Stimulated activated naive B cell treated with anti-CD40 and anti-IgM and Interleukin-4, amounts not matched to agents 10 μg/mL and 1 μg/mL and 100 μg/mL, for 72 hours (primary cell): ENCODE measurements at regions not wholly inside any gene's neighbourhood (a gene's known extent, or its start where the extent isn't known, plus 50 kb on each side); places are given as distances from the start of the nearest gene placed in this dataset.

Experiments used
- ATAC-seq, 2 donors: fragments of 150-1000 bp; cut with Tn5 transposase; replicated peaks; 2 replicates each; pipeline ENCODE4 v1.10.0; 2021; ENCODE audit warnings: moderate library complexity in 1 of 2
- DNase-seq: peaks from one replicate; pipeline ENCODE4 v3.0.0; 2021
- H3K27ac Mint-ChIP-seq: one replicate; pipeline ENCODE4 v1.8.0; 2022; ENCODE audit warnings: mild to moderate bottlenecking, mixed read lengths
- H3K27me3 Mint-ChIP-seq, 2 donors: one replicate each; pipeline ENCODE4 v1.8.0; 2022; ENCODE audit warnings: mixed read lengths in 2 of 2
- H3K36me3 Mint-ChIP-seq, 2 donors: one replicate each; pipeline ENCODE4 v1.8.0; 2022; ENCODE audit warnings: mixed read lengths in 2 of 2, mild to moderate bottlenecking in 1 of 2
- H3K4me1 Mint-ChIP-seq, 2 donors: one replicate each; pipeline ENCODE4 v1.8.0; 2022; ENCODE audit warnings: mixed read lengths in 2 of 2, mild to moderate bottlenecking in 1 of 2
- H3K4me3 Mint-ChIP-seq, 2 donors: one replicate each; pipeline ENCODE4 v1.8.0; 2022; ENCODE audit warnings: mild to moderate bottlenecking in 2 of 2, mixed read lengths in 2 of 2, moderate library complexity in 1 of 2
- H3K9me3 Mint-ChIP-seq, 2 donors: one replicate each; pipeline ENCODE4 v1.8.0; 2022; ENCODE audit warnings: mixed read lengths in 2 of 2, mild to moderate bottlenecking in 1 of 2

GRCh38 chr1:21361506-21361905, 71.2 kb upstream of the ECE1 start:
- Mint-ChIP-seq H3K27ac (no peak overlapping the region), H3K27me3 (no peaks in the 10 kb centered on the region), H3K4me1 (peaks cover 12 to 19% of the 10 kb centered on the region in 2 donors), H3K9me3 (no peaks in the 10 kb centered on the region), H3K36me3 (no peaks in the 10 kb centered on the region), H3K4me3 (no peak overlapping the region)
- DNase-seq (no peak), ATAC-seq (no peak)

- no peak for DNase-seq
- Mint-ChIP-seq H3K27ac (no peak overlapping the region), H3K4me1 (peaks cover 4 to 5% of the 10 kb centered on the region in 2 donors)
Measured at GRCh38 chr1:21357161-21357560, 66.9 kb upstream of the ECE1 start.

GRCh38 chr1:21355956-21356355, 65.7 kb upstream of the ECE1 start:
- no peak overlapping the region for H3K27ac Mint-ChIP-seq
- H3K9me3 Mint-ChIP-seq = no peaks in the 10 kb centered on the region
- no peaks in the 10 kb centered on the region for H3K36me3 Mint-ChIP-seq
- H3K4me3 Mint-ChIP-seq = no peak overlapping the region
- ATAC-seq (no peak), DNase-seq (no peak)
- H3K27me3 Mint-ChIP-seq = no peaks in the 10 kb centered on the region
- peaks cover under 1 to 4% of the 10 kb centered on the region in 2 donors for H3K4me1 Mint-ChIP-seq

More at GRCh38 chr1:21357161-21357560, 66.9 kb upstream of the ECE1 start:
- Mint-ChIP-seq H3K4me3 (no peak overlapping the region), H3K27me3 (no peaks in the 10 kb centered on the region), H3K36me3 (no peaks in the 10 kb centered on the region), H3K9me3 (no peaks in the 10 kb centered on the region)
- no peak for ATAC-seq

- no peaks in the 10 kb centered on the region for H3K36me3 Mint-ChIP-seq
- no peak for ATAC-seq
- H3K27ac Mint-ChIP-seq = no peak overlapping the region
- no peaks in the 10 kb centered on the region for H3K9me3 Mint-ChIP-seq
- DNase-seq = no peak
- no peak overlapping the region for H3K4me3 Mint-ChIP-seq
- peaks cover 0 to 4% of the 10 kb centered on the region in 2 donors for H3K4me1 Mint-ChIP-seq
- H3K27me3 Mint-ChIP-seq = no peaks in the 10 kb centered on the region
Measured at GRCh38 chr1:21352586-21352985, 62.3 kb upstream of the ECE1 start.

GRCh38 chr1:21351901-21352300, 61.6 kb upstream of the ECE1 start:
- no peaks in the 10 kb centered on the region for H3K36me3 Mint-ChIP-seq
- H3K4me1 Mint-ChIP-seq = peaks cover 0 to 4% of the 10 kb centered on the region in 2 donors
- H3K27ac Mint-ChIP-seq = peak overlapping the region; percentile 54
- H3K9me3 Mint-ChIP-seq = no peaks in the 10 kb centered on the region
- no peaks in the 10 kb centered on the region for H3K27me3 Mint-ChIP-seq
- ATAC-seq (no peak), DNase-seq (no peak)
- no peak overlapping the region for H3K4me3 Mint-ChIP-seq

GRCh38 chr1:21350202-21350885, 60.1 kb upstream of the ECE1 start:
- Mint-ChIP-seq H3K36me3 (no peaks in the 10 kb centered on the region), H3K4me1 (no peaks in the 10 kb centered on the region), H3K4me3 (no peak overlapping the region), H3K27ac (no peak overlapping the region), H3K9me3 (no peaks in the 10 kb centered on the region), H3K27me3 (no peaks in the 10 kb centered on the region)
- DNase-seq (no peak), ATAC-seq (no peak)

- no peaks in the 10 kb centered on the region for H3K9me3 Mint-ChIP-seq
- H3K4me1 Mint-ChIP-seq = peaks cover 0 to 3% of the 10 kb centered on the region in 2 donors
- no peak for DNase-seq
- no peaks in the 10 kb centered on the region for H3K27me3 Mint-ChIP-seq
- no peak overlapping the region for H3K27ac Mint-ChIP-seq
- no peak for ATAC-seq
- no peak overlapping the region for H3K4me3 Mint-ChIP-seq
- no peaks in the 10 kb centered on the region for H3K36me3 Mint-ChIP-seq
Measured at GRCh38 chr1:21349693-21350092, 59.4 kb upstream of the ECE1 start.

GRCh38 chr1:21347072-21347581, 56.9 kb upstream of the ECE1 start:
- Mint-ChIP-seq H3K4me1 (peaks cover 20 to 28% of the 10 kb centered on the region in 2 donors), H3K27ac (no peak overlapping the region), H3K9me3 (no peaks in the 10 kb centered on the region), H3K4me3 (no peak overlapping the region), H3K36me3 (peaks cover 0 to 3% of the 10 kb centered on the region in 2 donors), H3K27me3 (no peaks in the 10 kb centered on the region)
- ATAC-seq (no peak), DNase-seq (no peak)

GRCh38 chr1:21346365-21347071, 56.3 kb upstream of the ECE1 start:
- H3K4me3 Mint-ChIP-seq = no peak overlapping the region
- no peak for ATAC-seq
- peaks cover 25 to 34% of the 10 kb centered on the region in 2 donors for H3K4me1 Mint-ChIP-seq
- no peak for DNase-seq
- no peaks in the 10 kb centered on the region for H3K9me3 Mint-ChIP-seq
- H3K36me3 Mint-ChIP-seq = peaks cover 0 to 3% of the 10 kb centered on the region in 2 donors
- no peaks in the 10 kb centered on the region for H3K27me3 Mint-ChIP-seq
- no peak overlapping the region for H3K27ac Mint-ChIP-seq

GRCh38 chr1:21344750-21345443, 54.6 kb upstream of the ECE1 start:
- H3K9me3 Mint-ChIP-seq = no peaks in the 10 kb centered on the region
- DNase-seq (no peak), ATAC-seq (peak; percentile 39 to 49)
- H3K4me1 Mint-ChIP-seq = peaks cover 34 to 50% of the 10 kb centered on the region in 2 donors
- peak overlapping the region; percentile 90 for H3K27ac Mint-ChIP-seq
- H3K27me3 Mint-ChIP-seq = no peaks in the 10 kb centered on the region
- peak overlapping the region; percentile 87 to 91 for H3K4me3 Mint-ChIP-seq
- H3K36me3 Mint-ChIP-seq = peaks cover 4 to 7% of the 10 kb centered on the region in 2 donors

GRCh38 chr1:21344098-21344749, 54.0 kb upstream of the ECE1 start:
- no peak for ATAC-seq
- no peaks in the 10 kb centered on the region for H3K27me3 Mint-ChIP-seq
- peak overlapping the region; percentile 87 to 91 for H3K4me3 Mint-ChIP-seq
- H3K4me1 Mint-ChIP-seq = peaks cover 39 to 57% of the 10 kb centered on the region in 2 donors
- peaks cover 8 to 12% of the 10 kb centered on the region in 2 donors for H3K36me3 Mint-ChIP-seq
- H3K27ac Mint-ChIP-seq = peak overlapping the region; percentile 90
- DNase-seq = no peak
- H3K9me3 Mint-ChIP-seq = no peaks in the 10 kb centered on the region

- Mint-ChIP-seq H3K27me3 (no peaks in the 10 kb centered on the region), H3K4me1 (peaks cover 49 to 67% of the 10 kb centered on the region in 2 donors), H3K27ac (peak overlapping the region; percentile 87), H3K36me3 (peaks cover 8 to 20% of the 10 kb centered on the region in 2 donors), H3K4me3 (peak overlapping the region; percentile 87 to 91), H3K9me3 (no peaks in the 10 kb centered on the region)
- no peak for DNase-seq
- ATAC-seq = peak; percentile 33 to 43
Measured at GRCh38 chr1:21342961-21343838, 52.9 kb upstream of the ECE1 start.

GRCh38 chr1:21341517-21342078, 51.3 kb upstream of the ECE1 start:
- H3K4me1 Mint-ChIP-seq = peaks cover 63 to 83% of the 10 kb centered on the region in 2 donors
- no peak for DNase-seq
- no peak overlapping the region for H3K4me3 Mint-ChIP-seq
- H3K9me3 Mint-ChIP-seq = no peaks in the 10 kb centered on the region
- H3K27ac Mint-ChIP-seq = peak overlapping the region; percentile 15
- ATAC-seq = no peak
- peaks cover 8 to 25% of the 10 kb centered on the region in 2 donors for H3K36me3 Mint-ChIP-seq
- no peaks in the 10 kb centered on the region for H3K27me3 Mint-ChIP-seq
